ENCODE measurements at regions not wholly inside any gene's neighbourhood (a gene's known extent, or its start where the extent isn't known, plus 50 kb on each side); places are given as distances from the start of the nearest gene placed in this dataset.

DNA sequence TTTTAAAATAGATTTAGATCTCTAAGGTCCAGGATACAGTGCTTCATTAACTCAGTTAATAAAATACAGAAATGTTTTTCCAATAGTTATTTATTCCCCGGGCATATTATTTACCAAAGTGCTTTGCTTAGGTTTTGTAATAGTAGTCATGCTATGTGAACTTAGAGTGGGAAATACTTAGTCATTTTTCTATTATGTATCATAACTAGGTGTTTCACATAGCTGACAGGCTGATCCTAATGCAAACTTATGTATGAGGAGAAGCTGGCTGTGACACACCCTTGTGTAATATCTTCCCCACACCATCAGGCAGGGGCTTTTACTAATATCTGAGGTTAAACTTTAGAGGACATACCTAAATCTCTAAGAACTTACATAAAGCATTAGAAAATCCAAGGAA is 277.7 kb upstream of the RIMS1 start:
- TF ChIP-seq, protein P1, sequence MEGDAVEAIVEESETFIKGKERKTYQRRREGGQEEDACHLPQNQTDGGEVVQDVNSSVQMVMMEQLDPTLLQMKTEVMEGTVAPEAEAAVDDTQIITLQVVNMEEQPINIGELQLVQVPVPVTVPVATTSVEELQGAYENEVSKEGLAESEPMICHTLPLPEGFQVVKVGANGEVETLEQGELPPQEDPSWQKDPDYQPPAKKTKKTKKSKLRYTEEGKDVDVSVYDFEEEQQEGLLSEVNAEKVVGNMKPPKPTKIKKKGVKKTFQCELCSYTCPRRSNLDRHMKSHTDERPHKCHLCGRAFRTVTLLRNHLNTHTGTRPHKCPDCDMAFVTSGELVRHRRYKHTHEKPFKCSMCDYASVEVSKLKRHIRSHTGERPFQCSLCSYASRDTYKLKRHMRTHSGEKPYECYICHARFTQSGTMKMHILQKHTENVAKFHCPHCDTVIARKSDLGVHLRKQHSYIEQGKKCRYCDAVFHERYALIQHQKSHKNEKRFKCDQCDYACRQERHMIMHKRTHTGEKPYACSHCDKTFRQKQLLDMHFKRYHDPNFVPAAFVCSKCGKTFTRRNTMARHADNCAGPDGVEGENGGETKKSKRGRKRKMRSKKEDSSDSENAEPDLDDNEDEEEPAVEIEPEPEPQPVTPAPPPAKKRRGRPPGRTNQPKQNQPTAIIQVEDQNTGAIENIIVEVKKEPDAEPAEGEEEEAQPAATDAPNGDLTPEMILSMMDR (IDR thresholded peaks at IDR 0.05 in 2 of 3, conservative IDR thresholded peaks at IDR 0.05 in 1 of 3; ENCODE audit: control insufficient read depth in 2 of 3, extremely low read depth in 1 of 3, insufficient read depth in 1 of 3, low read depth in 3 of 3, low read length in 3 of 3): no peak
- TF ChIP-seq EZH2 (IDR thresholded peaks at IDR 0.05; ENCODE audit: borderline replicate concordance, control insufficient read depth, low read depth, low read length) (no peak), POLR2AphosphoS5 (IDR thresholded peaks at IDR 0.05; ENCODE audit: low read length) (no peak), TARDBP (IDR thresholded peaks at IDR 0.05; ENCODE audit: borderline replicate concordance) (no peak), POLR2A (IDR thresholded peaks at IDR 0.05; ENCODE audit: low read depth, low read length) (no peak), CBX5 (IDR thresholded peaks at IDR 0.05; ENCODE audit: low read depth) (no peak), EP300 (IDR thresholded peaks at IDR 0.05; ENCODE audit: borderline replicate concordance in 1 of 2, control insufficient read depth in 1 of 2, low read depth in 2 of 2, low read length in 2 of 2) (no peak), KDM1A (IDR thresholded peaks at IDR 0.05; ENCODE audit: borderline replicate concordance) (no peak), HDAC2 (IDR thresholded peaks at IDR 0.05) (no peak), NBN (IDR thresholded peaks at IDR 0.05) (no peak), ZNF384 (IDR thresholded peaks at IDR 0.05; ENCODE audit: borderline replicate concordance, low read depth, low read length) (no peak), JUNB (IDR thresholded peaks at IDR 0.05) (no peak)
- TF ChIP-seq, protein P2, sequence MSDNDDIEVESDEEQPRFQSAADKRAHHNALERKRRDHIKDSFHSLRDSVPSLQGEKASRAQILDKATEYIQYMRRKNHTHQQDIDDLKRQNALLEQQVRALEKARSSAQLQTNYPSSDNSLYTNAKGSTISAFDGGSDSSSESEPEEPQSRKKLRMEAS (IDR thresholded peaks at IDR 0.05; ENCODE audit: low read depth, low read length): no peak
- TF ChIP-seq, protein P3, sequence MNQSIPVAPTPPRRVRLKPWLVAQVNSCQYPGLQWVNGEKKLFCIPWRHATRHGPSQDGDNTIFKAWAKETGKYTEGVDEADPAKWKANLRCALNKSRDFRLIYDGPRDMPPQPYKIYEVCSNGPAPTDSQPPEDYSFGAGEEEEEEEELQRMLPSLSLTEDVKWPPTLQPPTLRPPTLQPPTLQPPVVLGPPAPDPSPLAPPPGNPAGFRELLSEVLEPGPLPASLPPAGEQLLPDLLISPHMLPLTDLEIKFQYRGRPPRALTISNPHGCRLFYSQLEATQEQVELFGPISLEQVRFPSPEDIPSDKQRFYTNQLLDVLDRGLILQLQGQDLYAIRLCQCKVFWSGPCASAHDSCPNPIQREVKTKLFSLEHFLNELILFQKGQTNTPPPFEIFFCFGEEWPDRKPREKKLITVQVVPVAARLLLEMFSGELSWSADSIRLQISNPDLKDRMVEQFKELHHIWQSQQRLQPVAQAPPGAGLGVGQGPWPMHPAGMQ (IDR thresholded peaks at IDR 0.05; ENCODE audit: borderline replicate concordance): no peak
